ENCODE measurements at regions not wholly inside any gene's neighbourhood (a gene's known extent, or its start where the extent isn't known, plus 50 kb on each side); places are given as distances from the start of the nearest gene placed in this dataset.

GRCh38 chr4:117821834-117822233, 212.5 kb upstream of the NDST3 start:
- H3K9me2 ChIP-seq (ENCODE audit: insufficient read depth, low read length), result no peaks in the 10 kb centered on the region
- no peaks in the 10 kb centered on the region for H3F3A ChIP-seq (ENCODE audit: insufficient read depth, low read length, poor library complexity, severe bottlenecking)
- H3K9me3 ChIP-seq (ENCODE audit: low read length), result no peaks in the 10 kb centered on the region
- no peak for TF ChIP-seq REST (IDR thresholded peaks at IDR 0.05; ENCODE audit: borderline replicate concordance)
- TF ChIP-seq SMC3 (conservative IDR thresholded peaks at IDR 0.05; ENCODE audit: poor library complexity), result no peak
- no peak for TF ChIP-seq POLR2AphosphoS5 (IDR thresholded peaks at IDR 0.05)
- no peak for TF ChIP-seq RAD21 (conservative IDR thresholded peaks at IDR 0.05)
- TF ChIP-seq EZH2 (IDR thresholded peaks at IDR 0.05; ENCODE audit: borderline replicate concordance, insufficient read depth, low read length, poor library complexity, severe bottlenecking), result no peak
- no peak for TF ChIP-seq EP300 (conservative IDR thresholded peaks at IDR 0.05; ENCODE audit: poor library complexity, severe bottlenecking)
- no peak for TF ChIP-seq MXI1 (conservative IDR thresholded peaks at IDR 0.05; ENCODE audit: poor library complexity, severe bottlenecking)
- no peak for TF ChIP-seq CTCF (IDR thresholded peaks at IDR 0.05; ENCODE audit: poor library complexity, severe bottlenecking)
- TF ChIP-seq TAF1 (IDR thresholded peaks at IDR 0.05; ENCODE audit: low read depth), result no peak
- H3K27ac ChIP-seq (ENCODE audit: low read length), result no peak overlapping the region
- H3K4me3 ChIP-seq (ENCODE audit: low read length), result no peak overlapping the region
- H3K27me3 ChIP-seq (ENCODE audit: insufficient read depth, low read depth, low read length), result no peaks in the 10 kb centered on the region
- H4K20me1 ChIP-seq (ENCODE audit: insufficient read depth), result no peaks in the 10 kb centered on the region
- no peaks in the 10 kb centered on the region for H3K79me2 ChIP-seq (replicated peaks; ENCODE audit: insufficient read depth, low read length)
- no peak overlapping the region for H3K4me2 ChIP-seq (ENCODE audit: low read length)
- H3K36me3 ChIP-seq (ENCODE audit: insufficient read depth, low read length), result no peaks in the 10 kb centered on the region
- no peak overlapping the region for H3K9ac ChIP-seq (ENCODE audit: low read length)
- H2AFZ ChIP-seq (ENCODE audit: low read depth, low read length), result no peak overlapping the region

- no peaks in the 10 kb centered on the region for H3K27me3 ChIP-seq (ENCODE audit: insufficient read depth, low read depth, low read length)
- no peaks in the 10 kb centered on the region for H3F3A ChIP-seq (ENCODE audit: insufficient read depth, low read length, poor library complexity, severe bottlenecking)
- no peak overlapping the region for H3K9ac ChIP-seq (ENCODE audit: low read length)
- no peak for TF ChIP-seq MXI1 (conservative IDR thresholded peaks at IDR 0.05; ENCODE audit: poor library complexity, severe bottlenecking)
- TF ChIP-seq EZH2 (IDR thresholded peaks at IDR 0.05; ENCODE audit: borderline replicate concordance, insufficient read depth, low read length, poor library complexity, severe bottlenecking), result no peak
- TF ChIP-seq POLR2AphosphoS5 (IDR thresholded peaks at IDR 0.05), result no peak
- TF ChIP-seq RAD21 (conservative IDR thresholded peaks at IDR 0.05), result no peak
- no peak for TF ChIP-seq TAF1 (IDR thresholded peaks at IDR 0.05; ENCODE audit: low read depth)
- no peak for TF ChIP-seq EP300 (conservative IDR thresholded peaks at IDR 0.05; ENCODE audit: poor library complexity, severe bottlenecking)
- no peak for TF ChIP-seq CTCF (IDR thresholded peaks at IDR 0.05; ENCODE audit: poor library complexity, severe bottlenecking)
- no peak for TF ChIP-seq SMC3 (conservative IDR thresholded peaks at IDR 0.05; ENCODE audit: poor library complexity)
- TF ChIP-seq REST (IDR thresholded peaks at IDR 0.05; ENCODE audit: borderline replicate concordance), result no peak
- H3K9me3 ChIP-seq (ENCODE audit: low read length), result no peaks in the 10 kb centered on the region
- H3K27ac ChIP-seq (ENCODE audit: low read length), result no peak overlapping the region
- no peak overlapping the region for H3K4me3 ChIP-seq (ENCODE audit: low read length)
- H3K4me2 ChIP-seq (ENCODE audit: low read length), result no peak overlapping the region
- no peaks in the 10 kb centered on the region for H3K9me2 ChIP-seq (ENCODE audit: insufficient read depth, low read length)
- no peaks in the 10 kb centered on the region for H3K79me2 ChIP-seq (replicated peaks; ENCODE audit: insufficient read depth, low read length)
- no peak overlapping the region for H2AFZ ChIP-seq (ENCODE audit: low read depth, low read length)
- no peaks in the 10 kb centered on the region for H3K36me3 ChIP-seq (ENCODE audit: insufficient read depth, low read length)
- no peaks in the 10 kb centered on the region for H4K20me1 ChIP-seq (ENCODE audit: insufficient read depth)
These were observed 210.9 kb upstream of the NDST3 start for GRCh38 chr4:117823388-117823787.
